GM21526 (cell line): ENCODE measurements at regions not wholly inside any gene's neighbourhood (a gene's known extent, or its start where the extent isn't known, plus 50 kb on each side); places are given as distances from the start of the nearest gene placed in this dataset.
A peak's percentile ranks its signal among the peaks of the same experiment; 100 is the strongest.

ENCODE experiments used
- ATAC-seq: cut with Tn5 transposase; IDR thresholded peaks from one replicate; pipeline ENCODE4 v1.9.1; 2021; ENCODE audit warnings: moderate library complexity; ENCODE audit not compliant: unreplicated experiment, low FRiP score

DNA sequence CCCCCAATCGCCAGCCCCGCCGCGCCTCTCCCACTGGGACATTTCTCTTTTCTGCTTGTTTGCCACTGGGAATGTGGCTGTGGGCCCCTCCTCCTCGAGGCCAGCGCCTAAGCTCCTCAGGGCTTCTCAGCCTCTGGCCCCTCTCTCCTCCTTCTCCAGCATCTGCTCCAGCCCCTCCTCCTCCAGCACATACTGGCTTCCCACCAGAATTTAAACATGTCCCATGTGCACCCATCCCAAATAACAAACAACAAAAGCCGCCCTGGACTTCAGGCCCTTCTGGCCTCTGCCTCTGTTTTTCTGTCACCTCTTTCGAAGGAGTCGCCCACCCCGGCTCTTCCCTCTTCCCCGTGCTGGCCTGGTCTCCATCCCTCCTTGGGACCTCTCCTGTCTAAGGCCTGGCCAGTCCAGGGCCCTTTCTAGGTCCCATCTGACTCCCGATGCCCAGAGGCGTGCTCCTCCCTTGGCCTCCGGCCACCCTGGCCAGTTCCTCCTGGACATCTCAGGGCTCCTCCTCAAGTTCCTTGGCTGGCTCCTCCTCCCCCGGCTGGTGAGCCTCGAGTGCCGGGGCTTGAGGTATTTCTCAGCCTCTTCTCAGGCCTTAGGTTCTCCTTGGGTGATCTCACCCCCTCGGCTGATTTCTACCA, 94.6 kb upstream of the SLC6A6 start:
- no peak for ATAC-seq

DNA sequence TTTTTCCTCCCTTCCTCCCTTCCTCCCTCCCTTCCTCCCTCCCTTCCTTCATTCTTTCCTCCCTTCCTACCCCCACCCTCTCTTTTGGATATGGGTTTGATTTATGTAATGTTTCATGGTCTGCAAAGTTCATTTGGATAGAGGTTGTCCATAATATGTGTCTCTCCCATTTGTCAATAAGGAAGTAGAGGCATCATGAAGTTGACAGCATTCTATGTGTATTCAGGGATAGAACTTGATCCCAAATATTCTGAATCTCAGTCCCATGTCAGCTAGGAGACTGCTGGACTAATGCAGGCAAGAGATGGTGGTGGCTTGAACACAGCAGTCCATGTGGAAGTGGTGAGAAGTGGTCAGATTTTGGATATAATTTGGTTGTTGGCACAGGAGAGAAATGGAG, 90.7 kb upstream of the SLC6A6 start:
- ATAC-seq, result no peak

DNA sequence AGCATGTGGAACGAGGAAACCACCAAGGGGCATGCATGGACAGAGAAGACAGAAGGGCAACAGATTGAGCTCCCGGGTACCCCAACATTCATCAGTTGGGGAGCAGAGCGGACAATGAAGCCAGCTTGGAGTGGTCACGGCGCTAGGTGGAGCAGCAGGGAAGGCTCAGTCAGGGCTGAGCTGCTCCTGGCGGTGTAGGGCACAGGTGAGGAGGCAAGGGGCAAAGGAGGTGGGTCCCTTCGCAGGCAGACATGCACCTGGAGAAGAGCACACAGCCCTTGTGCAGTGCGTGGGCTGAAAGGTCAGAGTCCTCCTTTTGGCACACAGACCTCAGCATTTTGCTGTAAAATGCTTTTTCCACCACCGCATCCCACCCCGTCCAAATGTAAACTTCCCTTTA, 90.0 kb upstream of the SLC6A6 start:
- no peak for ATAC-seq

DNA sequence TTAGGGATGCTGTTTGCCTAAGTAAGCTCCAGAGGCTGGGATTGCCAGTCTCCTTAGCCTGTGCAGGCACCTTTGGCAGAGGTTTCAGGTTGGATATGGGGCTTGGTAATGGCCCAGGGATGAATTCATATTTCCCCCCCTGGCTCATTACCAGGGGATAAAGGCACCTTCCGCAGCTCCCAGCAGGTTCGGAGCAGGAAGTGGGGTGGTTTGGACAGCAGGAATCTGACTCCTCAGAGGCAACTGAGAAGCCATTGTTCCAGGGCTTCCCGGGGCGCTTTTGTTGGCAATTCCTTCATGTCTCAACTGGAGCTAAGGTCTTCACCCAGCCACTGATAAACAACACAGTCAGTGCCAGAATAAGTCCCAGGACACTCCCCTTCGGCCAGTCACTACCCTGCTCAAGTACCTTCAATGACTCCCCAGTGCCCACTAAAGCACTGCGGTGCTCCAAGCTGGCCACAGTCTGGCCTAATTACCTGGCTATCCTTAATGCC, 85.3 kb upstream of the SLC6A6 start:
- no peak for ATAC-seq

DNA sequence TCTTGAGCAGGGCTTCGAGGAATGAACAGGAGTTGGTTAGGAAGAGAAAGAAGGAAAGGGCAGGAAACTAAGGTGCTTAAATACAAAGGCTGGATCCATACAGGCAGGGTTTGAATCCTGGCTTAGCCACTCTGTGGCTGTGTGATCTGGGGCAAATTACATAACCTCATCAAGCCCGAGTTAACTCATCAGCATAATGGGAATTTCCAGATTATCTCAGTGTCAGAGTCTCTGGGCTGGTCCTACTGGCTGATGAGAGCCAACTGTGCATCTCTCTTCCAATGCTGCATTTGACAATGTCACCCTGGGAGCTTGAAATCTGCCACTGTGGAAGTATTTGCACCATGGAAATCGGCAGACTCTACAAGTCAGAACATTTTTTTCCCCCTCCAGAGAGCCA, 83.8 kb upstream of the SLC6A6 start:
- ATAC-seq, result no peak

DNA sequence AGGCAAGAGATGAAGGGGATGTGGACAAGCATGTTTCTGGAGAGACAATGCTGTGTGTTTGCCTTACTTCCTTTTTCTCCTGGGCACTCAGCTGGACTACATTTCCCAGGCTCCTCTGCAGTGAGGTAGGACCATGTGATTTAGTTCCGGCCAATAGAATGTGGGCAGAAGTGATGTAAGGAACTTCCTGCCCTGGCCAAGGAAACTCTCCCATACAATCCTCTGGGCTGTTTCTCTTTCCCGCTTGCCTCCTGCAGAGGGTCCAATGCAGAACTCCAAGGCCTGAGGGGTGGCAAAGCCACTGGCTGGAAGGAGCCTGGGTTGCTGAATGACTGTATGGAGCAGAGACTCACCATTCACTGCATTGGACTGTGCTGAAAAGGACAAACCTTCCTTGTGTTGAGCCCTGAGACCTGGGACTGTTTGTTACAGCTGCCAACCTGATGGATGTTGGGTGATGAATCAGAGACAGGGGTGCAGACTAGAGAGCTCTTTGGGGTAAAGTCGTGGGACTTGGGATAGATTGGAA, 82.7 kb upstream of the SLC6A6 start:
- ATAC-seq, result peak; percentile 99

DNA sequence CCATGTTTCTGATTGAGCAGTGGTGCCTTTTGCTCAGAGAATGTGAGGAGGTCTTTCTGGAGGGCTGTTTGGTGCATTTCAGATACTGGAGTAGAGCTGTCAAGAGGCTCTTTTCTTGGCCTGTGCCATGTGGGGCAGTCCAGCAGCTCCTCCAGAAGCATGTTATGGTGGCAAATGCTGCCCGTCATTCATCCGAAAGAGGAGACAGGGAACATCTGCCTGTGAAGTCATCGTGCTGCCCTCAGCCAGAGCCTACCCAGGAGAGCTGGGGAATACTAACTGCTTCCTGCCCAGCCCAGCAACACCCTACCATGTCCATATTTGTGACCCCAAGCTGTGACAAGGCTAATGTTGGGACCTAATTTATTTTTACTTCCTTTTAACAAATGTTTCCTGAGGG, 82.2 kb upstream of the SLC6A6 start:
- ATAC-seq, result no peak

DNA sequence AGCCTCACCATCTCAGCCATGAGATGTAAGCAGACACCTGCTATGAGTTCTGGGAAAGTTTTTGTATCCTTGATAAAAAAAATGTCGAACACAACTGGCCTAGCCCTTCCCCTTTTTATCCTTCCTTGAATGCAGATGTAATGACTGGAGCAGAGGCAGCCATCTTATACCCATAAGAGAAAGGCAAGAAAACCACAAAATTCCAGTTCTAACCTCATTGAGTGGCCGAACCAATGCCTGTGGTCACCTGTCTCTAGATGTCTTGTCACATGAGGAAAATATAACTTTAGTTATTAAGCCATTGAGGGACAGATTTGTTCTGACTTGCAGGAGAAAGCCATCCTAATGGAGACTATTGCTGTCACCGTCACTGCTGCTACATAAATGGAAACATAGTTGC, 80.4 kb upstream of the SLC6A6 start:
- no peak for ATAC-seq

DNA sequence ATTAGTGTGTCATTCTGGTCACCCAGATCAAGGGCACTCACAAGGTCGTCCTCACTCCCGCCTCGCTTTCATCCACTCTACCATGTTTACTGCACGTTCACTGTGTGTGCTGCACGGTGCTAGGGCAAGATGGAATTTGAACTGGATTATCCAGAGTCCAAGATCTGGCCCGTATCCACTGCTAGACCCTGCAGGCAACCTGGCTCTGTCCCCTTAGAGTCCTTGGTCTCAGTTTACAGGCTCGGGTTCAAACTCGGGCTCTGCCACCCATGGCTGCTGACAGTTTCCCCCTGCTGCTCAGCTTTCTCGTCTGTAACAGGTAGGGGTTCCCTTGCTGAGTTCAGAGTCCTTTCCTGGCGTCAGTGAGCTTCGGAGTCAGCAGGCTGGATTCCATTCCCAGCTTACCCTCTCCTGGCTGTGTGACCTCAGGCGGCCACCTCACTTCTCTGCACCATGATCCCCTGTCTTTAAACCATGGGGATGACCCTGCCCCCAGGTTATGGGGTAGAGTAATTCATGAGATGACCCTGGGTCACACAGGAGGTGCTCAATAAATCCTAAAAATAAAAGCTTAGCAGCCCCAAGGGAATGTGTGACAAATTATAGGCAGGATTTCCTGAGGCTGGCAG, 79.6 kb upstream of the SLC6A6 start:
- ATAC-seq, result no peak

DNA sequence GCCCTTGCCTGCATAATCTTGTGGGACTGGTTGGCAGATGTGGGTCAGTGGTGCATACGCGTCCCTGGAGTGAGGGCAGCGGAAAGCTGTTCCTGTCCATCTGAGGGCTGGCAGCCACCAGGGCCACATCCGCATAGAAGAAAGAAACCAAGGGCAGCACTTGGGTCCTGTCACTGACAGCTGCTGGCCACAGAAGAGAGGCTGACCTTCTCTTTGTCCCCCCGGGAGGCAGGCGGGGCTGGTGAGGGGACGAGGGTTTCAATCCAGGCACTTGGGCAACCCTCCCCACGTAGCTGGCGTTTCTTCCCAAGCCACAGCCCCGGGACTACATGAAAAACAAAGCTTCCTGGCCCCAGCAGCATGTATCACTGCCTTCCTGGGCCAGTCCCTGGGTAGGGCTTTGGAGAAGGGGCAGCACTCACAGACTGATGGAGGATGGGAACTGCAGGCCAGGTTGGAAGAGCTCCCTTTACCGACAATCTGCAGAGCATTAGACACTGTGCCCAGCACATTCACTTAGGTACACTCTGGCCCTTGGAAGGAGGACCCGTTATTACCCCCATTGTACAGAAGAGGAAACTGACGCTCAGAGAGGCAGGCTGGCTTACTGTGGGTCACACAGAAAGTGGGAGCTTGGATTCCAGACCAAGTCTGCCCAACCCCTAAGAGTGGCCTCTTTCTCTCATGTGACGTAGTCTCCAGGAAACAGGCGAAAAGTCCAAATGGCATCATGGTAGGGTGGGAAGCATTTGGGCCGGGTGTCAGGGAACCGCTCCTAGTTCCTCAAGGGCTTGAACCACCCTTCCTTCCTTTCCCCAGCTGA, 78.8 kb upstream of the SLC6A6 start:
- no peak for ATAC-seq

DNA sequence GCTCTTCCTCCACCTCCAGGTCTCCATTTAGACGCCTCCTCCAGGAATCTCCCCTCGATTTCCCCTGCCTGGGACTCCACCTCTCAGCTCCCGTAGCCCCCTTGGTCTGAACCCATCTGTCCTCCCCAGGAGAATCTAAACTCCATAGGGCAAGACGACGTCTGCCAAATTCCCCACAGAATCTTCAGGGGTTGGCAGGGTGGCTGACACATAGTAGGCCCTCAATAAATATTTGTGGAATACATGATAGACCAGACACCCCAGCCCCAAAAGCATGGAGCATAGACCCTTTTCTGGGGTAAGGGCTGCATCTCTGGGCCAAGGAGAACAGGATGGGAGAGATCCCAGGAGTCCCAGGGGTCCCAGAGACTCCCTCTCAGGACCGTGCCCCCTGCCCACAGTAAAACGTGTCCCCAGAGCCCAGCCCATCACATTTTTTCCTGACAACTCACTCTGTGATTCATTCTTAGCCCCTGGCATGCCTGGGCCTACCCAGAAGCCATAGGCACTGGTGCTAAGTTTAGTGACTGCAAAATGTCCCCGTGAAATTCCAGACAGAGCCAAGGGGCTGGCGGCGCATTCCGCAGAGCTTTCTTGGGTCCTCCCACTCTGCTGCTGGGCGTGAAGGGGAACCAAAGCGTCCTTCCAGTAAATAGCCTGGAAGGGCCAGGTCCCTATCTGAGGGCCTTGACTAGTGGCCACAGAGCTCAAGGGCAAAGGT, 78.0 kb upstream of the SLC6A6 start:
- no peak for ATAC-seq

DNA sequence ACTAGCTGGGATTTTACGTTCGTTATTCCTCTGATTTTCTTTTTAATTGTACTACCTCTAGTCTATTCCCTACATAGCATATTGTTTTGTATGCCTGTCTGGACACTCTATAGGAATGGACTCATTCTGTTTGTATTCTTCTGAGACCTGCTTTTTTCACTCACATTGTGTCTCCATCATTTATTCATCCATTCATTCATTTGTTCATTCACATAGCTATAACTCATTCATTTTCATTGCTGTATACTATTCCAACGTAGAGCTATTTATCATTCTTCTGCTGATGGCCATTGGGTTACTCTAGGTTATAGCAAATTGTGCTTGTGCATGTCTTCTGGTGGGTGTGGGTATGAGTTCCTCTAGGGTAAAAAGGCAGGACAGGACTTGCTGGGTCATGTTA, 74.0 kb upstream of the SLC6A6 start:
- ATAC-seq, result no peak

DNA sequence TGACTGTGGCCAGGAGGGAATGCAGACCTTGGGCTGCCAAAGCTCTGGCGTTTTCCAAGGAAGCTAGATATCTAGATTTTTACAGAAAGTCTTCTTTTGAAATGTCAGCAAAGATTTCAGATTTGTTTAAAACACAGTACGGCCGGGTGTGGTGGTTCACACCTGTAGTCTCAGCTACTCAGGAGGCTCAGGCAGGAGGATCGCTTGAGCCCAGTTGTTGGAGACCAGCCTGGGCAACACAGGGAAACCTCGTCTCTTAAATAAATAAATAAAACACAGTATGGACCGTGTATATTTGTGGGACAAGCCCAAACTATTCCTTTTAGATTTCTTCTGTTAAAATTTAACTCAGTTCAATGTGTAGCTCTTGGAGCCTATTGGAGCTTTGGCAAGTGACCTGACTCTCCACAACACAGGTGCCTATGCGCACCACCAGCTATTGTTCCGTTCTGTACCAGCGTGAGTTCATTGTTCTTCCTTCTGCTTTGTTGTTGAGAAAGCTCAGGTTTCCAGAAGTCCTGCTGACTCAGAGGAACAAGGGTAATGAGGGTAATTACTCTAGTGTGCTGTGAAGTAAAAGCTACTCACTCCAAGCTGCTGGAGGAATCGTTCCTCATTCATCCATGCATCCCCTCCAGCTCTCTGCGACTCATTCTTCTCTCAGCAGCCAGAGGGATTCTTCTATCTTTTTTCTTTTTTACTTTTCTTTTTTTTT, 73.1 kb upstream of the SLC6A6 start:
- ATAC-seq, result no peak

DNA sequence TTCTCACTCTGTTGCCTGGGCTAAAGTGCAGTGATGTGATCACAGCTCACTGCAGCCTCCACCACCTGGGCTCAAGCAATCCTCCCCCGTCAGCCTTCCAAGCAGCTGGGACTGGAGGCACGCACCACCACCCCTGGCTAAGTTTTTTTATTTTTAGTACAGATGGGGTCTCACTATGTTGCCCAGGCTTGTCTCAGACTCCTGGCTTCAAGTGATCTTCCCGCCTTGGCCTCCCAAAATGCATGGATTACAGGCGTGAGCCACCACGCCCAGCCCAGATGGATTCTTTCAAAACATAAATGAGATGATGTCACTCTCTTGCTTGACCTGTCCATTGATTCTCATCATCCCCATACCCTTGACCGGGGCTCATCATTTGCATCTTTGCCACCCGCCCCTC, 72.6 kb upstream of the SLC6A6 start:
- no peak for ATAC-seq

DNA sequence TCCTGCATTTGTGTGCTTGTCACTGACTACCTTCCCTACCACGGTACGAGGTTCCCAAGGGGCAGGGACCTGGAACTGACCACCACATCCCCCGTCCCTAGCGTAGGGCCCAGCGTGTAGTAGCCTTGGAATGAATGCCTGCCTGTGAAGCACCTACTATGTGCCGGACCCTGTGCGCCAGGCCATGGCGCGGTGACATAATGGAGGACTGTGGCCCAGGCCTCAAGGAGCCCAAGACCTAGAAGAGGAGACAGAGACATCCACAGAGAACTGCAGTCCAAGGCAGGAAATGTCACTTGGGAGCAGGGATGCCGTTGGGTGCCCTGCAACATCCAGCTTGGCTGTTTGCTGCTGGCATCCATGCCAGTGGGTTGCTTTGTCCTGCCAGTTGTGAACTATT, 71.9 kb upstream of the SLC6A6 start:
- no peak for ATAC-seq

DNA sequence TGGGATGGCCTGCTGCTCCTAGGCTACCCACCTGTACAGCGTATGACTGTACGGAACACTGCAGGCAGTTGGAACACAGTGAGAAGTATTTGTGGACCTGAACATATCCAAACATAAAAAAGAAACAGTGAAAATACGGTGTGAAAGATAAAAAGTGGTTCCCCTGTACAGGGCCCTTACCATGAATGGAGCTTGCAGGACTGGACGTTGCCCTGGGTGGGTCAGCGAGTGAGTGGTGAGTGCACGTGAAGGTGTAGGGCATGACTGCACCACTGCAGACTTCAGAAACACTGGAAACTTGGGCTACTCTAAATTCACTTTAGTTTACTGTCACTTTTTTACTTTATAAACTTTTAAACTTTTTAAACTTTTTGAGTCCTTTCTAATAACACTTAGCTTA, 71.2 kb upstream of the SLC6A6 start:
- no peak for ATAC-seq

DNA sequence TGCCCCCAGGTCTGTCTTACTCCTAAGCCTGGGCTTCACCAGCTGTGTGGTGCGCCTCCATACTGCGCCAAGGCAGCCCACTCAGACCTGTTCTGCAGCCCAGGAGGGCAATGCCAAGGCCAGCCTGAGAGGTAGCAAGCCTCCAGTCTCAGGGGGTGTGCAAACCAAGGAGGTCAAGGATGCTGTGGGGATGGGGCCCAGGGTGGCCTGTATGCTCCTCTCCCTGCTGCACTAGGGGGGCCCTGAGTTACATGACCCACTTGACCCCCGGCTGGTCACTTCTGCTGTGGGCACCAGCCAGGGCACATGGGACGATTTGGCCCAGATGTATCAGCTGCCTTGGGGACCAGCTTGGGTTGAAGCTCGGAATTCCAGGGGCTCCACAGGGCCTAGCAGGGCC, 70.0 kb upstream of the SLC6A6 start:
- ATAC-seq, result no peak

DNA sequence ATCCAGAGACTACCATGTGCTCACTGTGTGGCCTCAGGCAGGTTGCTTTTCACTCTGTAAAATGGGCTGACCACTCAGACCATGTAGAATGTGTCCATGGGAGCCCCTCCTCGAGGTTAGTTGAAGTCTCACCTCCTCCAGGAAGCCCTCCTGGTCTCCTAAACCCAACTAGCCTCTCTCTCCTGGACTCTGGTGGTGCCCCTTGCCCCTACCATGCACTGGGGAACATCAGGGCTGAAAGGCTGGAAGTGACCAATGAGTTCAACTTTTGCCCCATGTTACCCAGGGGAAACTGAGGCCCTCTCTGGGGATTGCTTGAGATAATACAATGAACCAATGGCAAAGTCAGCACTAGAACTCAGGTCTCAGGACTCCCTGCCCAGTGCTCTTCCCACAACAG, 69.2 kb upstream of the SLC6A6 start:
- ATAC-seq, result no peak

DNA sequence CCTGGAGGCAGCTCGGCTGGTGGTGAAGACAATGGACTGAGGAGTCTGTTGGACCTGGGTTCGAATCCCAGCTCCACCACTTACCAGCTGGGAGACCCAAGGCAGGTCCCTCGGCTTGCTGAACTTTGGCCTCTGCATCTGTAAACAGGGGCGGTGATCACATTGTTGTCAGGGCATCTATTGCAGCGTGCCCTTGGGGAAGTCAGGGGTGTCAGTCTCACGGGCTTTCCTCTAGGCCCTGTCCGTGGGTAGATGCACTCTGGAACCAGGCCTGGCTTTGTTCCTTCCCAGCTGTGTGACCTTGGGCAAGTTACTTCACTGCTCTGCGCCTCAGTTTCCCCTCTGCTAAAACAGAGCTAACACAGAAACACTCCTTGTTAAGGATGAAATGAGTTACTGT, 68.8 kb upstream of the SLC6A6 start:
- ATAC-seq, result no peak

DNA sequence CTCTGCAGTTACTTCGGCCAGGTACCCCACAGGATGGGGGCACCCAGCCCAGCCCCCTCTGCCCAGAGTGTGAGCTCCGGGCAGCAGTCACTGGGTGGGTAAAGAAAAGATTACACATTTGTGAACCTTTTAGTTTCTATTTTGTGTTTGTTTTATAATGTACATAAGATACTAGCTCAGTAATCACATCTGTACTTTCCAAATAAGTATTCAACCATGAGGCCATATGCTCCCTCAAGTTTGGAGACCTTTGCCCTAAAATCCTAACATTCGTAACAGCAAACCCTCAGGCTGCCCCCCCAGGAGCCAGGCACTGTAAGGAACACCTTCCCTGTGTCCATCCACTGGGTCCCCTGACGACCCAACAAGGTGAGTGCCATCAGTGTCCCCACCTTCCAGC, 68.3 kb upstream of the SLC6A6 start:
- ATAC-seq, result no peak
